Fibroblast of villous mesenchyme (primary cell): ENCODE measurements at regions not wholly inside any gene's neighbourhood (a gene's known extent, or its start where the extent isn't known, plus 50 kb on each side); places are given as distances from the start of the nearest gene placed in this dataset.
"Not testable (repeated sequence)": the region's sequence is repeated elsewhere in the genome, so short reads cannot be mapped to it uniquely, and the experiment has no call there.

Source experiments
- DNase-seq: peaks from one replicate; pipeline ENCODE4 v3.0.0-alpha.2; 2010; ENCODE audit warnings: low read depth
- H3K4me3 ChIP-seq: 2 replicates; pipeline ENCODE4 v1.5.1; 2011; ENCODE audit warnings: low read depth, mild to moderate bottlenecking, low read length
- CTCF ChIP-seq: IDR thresholded peaks from 2 replicates; pipeline ENCODE4 v1.5.1; 2012; ENCODE audit warnings: low read depth, mild to moderate bottlenecking, low read length; ENCODE audit not compliant: insufficient read depth

GRCh38 chrX:122218666-122219065 lies 965.4 kb upstream of the GRIA3 start:
- no peak for TF ChIP-seq CTCF
- H3K4me3 ChIP-seq: no peak overlapping the region
- no peak for DNase-seq

- no peak for TF ChIP-seq CTCF
- peak; percentile 0 for DNase-seq
- no peak overlapping the region for H3K4me3 ChIP-seq
These were observed 964.9 kb upstream of the GRIA3 start for GRCh38 chrX:122219226-122219625.

- no peak for DNase-seq
- no peak overlapping the region for H3K4me3 ChIP-seq
- TF ChIP-seq CTCF: no peak
These were observed 964.3 kb upstream of the GRIA3 start for GRCh38 chrX:122219735-122220134.

GRCh38 chrX:122220644-122221373 lies 963.3 kb upstream of the GRIA3 start:
- TF ChIP-seq CTCF: no peak
- no peak for DNase-seq
- no peak overlapping the region for H3K4me3 ChIP-seq

GRCh38 chrX:122221810-122222209 lies 962.3 kb upstream of the GRIA3 start:
- H3K4me3 ChIP-seq, DNase-seq: not testable (repeated sequence)

GRCh38 chrX:122224137-122224536 lies 959.9 kb upstream of the GRIA3 start:
- DNase-seq, H3K4me3 ChIP-seq: not testable (repeated sequence)

GRCh38 chrX:122238801-122239200 lies 945.3 kb upstream of the GRIA3 start:
- DNase-seq: peak; percentile 2
- TF ChIP-seq CTCF: no peak
- H3K4me3 ChIP-seq: no peak overlapping the region

- no peak for TF ChIP-seq CTCF
- no peak for DNase-seq
- no peak overlapping the region for H3K4me3 ChIP-seq
These were observed 942.1 kb upstream of the GRIA3 start for GRCh38 chrX:122241959-122242358.
